GM10266 (cell line): ENCODE measurements at regions not wholly inside any gene's neighbourhood (a gene's known extent, or its start where the extent isn't known, plus 50 kb on each side); places are given as distances from the start of the nearest gene placed in this dataset.

ENCODE experiments used
- DNase-seq: peaks from one replicate; pipeline ENCODE4 v3.0.0; 2012; ENCODE audit errors: extremely low spot score
- CTCF ChIP-seq: IDR thresholded peaks from 2 replicates; pipeline ENCODE4 v1.5.1; 2012; ENCODE audit warnings: mild to moderate bottlenecking, low read depth; ENCODE audit not compliant: control insufficient read depth, insufficient read depth; ENCODE audit errors: missing control alignments

GRCh38 chr4:180625653-180626052, 1617.5 kb upstream of the TENM3 start:
- DNase-seq, result no peak

GRCh38 chr4:180630012-180630665, 1613.1 kb upstream of the TENM3 start:
- DNase-seq, result no peak
- TF ChIP-seq CTCF, result no peak

More at GRCh38 chr4:180625653-180626052, 1617.5 kb upstream of the TENM3 start:
- TF ChIP-seq CTCF, result no peak

GRCh38 chr4:180634306-180634705, 1608.9 kb upstream of the TENM3 start:
- no peak for TF ChIP-seq CTCF
- DNase-seq, result no peak

GRCh38 chr4:180635281-180635680, 1607.9 kb upstream of the TENM3 start:
- no peak for DNase-seq

GRCh38 chr4:180636696-180637404, 1606.4 kb upstream of the TENM3 start:
- no peak for TF ChIP-seq CTCF
- no peak for DNase-seq

More at GRCh38 chr4:180635281-180635680, 1607.9 kb upstream of the TENM3 start:
- TF ChIP-seq CTCF, result no peak

GRCh38 chr4:180637616-180638015, 1605.6 kb upstream of the TENM3 start:
- no peak for TF ChIP-seq CTCF
- DNase-seq, result no peak

GRCh38 chr4:180640193-180640592, 1603.0 kb upstream of the TENM3 start:
- DNase-seq, result no peak
- TF ChIP-seq CTCF, result no peak
